ENCODE measurements at regions not wholly inside any gene's neighbourhood (a gene's known extent, or its start where the extent isn't known, plus 50 kb on each side); places are given as distances from the start of the nearest gene placed in this dataset.
"Not testable (repeated sequence)": the region's sequence is repeated elsewhere in the genome, so short reads cannot be mapped to it uniquely, and the experiment has no call there.

DNA sequence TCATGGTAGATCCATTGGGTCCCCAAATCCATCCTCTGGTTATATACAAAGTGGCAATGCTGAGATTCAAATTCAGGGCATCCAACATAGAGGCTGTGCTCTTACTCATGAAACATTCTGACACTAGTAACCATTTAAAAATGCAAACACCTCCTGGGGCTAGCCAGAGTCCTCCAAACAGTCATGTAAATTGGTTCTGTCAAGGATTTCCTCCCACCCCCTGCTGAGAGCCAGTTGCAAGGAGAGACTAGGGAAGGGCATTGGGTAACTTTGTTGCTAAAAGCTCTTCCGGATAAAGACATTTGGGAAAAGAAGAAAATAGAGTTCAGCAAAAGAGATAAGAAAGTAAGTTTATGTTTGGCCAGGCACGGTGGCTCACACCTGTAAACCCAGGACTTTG is 58.3 kb downstream of the ART5 start:
- H3K9ac ChIP-seq (ENCODE audit: low read depth, low read length, poor library complexity, severe bottlenecking); H3K9me2 ChIP-seq (replicated peaks; ENCODE audit: low read depth, low read length); H3K4me3 ChIP-seq (ENCODE audit: low read length, poor library complexity, severe bottlenecking); H3K9me3 ChIP-seq (ENCODE audit: insufficient read depth, low read depth, low read length); H4K20me1 ChIP-seq (ENCODE audit: insufficient read depth, low read length, poor library complexity, severe bottlenecking); H3K36me3 ChIP-seq (ENCODE audit: insufficient read depth, low read length); H3K4me1 ChIP-seq (ENCODE audit: insufficient read depth, low read length, poor library complexity, severe bottlenecking); H3K27me3 ChIP-seq (ENCODE audit: insufficient read depth, low read length, poor library complexity, severe bottlenecking); H3F3A ChIP-seq (ENCODE audit: low read depth); H2AFZ ChIP-seq (ENCODE audit: low read length); H3K79me2 ChIP-seq (ENCODE audit: insufficient read depth, low read length); H3K4me2 ChIP-seq (ENCODE audit: low read depth, low read length, poor library complexity, severe bottlenecking): not testable (repeated sequence)

DNA sequence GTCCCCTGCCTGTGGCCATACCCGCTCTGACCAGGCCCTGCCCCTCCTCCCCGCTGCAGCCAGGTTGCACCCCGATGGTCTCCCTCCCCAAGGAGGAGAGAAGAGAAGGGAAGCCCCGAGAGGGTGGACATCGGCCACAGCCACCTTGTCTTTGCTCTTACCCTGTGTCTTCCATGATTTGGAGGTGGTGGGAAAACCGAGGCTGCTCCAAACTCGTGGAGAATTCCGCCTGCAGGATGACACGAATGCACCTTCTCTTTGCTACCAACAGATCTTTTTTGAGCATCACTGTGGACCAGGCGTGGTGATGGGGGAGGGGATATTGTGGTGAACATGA is 60.4 kb downstream of the ART5 start:
- H3K79me2 ChIP-seq (ENCODE audit: insufficient read depth, low read length); H3K36me3 ChIP-seq (ENCODE audit: insufficient read depth, low read length); H2AFZ ChIP-seq (ENCODE audit: low read length); H4K20me1 ChIP-seq (ENCODE audit: insufficient read depth, low read length, poor library complexity, severe bottlenecking); H3K9me2 ChIP-seq (replicated peaks; ENCODE audit: low read depth, low read length); H3K4me1 ChIP-seq (ENCODE audit: insufficient read depth, low read length, poor library complexity, severe bottlenecking); H3K9me3 ChIP-seq (ENCODE audit: insufficient read depth, low read depth, low read length); H3K4me2 ChIP-seq (ENCODE audit: low read depth, low read length, poor library complexity, severe bottlenecking); H3K27me3 ChIP-seq (ENCODE audit: insufficient read depth, low read length, poor library complexity, severe bottlenecking); H3K4me3 ChIP-seq (ENCODE audit: low read length, poor library complexity, severe bottlenecking); H3K9ac ChIP-seq (ENCODE audit: low read depth, low read length, poor library complexity, severe bottlenecking); H3F3A ChIP-seq (ENCODE audit: low read depth): not testable (repeated sequence)

DNA sequence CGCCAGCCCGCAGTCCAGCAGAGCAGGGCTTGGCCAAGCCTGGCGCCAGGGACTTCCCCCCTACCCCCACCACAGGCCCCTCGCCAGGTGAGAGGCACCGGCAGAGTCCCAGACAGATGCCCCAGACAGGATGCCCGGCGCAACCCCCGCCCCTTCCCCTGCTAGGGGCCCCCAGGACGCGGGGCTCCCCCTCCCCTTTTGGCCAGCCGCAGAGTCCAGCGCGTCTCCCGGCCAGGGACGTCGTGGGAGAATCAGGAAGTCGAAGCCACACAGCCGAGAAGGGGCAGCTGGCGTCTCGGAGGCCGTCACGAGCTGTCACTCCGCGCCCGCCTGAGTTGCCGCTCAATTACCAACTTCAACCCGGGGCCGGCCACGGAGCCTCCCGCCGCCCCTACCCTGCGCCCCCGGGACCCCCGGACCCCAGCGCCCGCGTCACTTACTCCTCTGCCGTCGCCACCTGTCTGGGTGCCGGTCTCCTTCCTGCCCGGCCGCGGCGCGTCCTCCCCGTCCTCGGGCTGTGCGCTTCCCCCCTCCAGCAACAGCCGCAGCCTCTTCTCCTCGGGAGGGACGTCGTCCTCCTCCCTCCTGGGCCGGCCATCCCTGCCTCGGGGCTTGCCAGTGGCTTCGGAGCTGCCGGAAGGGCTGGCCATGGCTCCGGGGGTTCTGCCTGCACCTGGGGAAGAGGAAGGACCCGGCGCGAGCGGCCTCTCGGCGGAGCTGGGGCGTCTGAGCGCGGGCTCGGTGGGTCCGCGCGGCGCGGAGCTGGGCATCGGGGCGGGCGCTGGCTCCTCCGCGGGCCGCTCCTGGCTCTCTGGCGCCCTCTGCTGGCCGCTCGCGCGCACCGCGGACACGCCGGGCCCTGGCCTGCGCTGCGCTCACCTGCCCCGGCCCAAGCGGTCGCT is 61.1 kb downstream of the ART5 start:
- H3K36me3 ChIP-seq (ENCODE audit: insufficient read depth, low read length); H3K9me2 ChIP-seq (replicated peaks; ENCODE audit: low read depth, low read length); H4K20me1 ChIP-seq (ENCODE audit: insufficient read depth, low read length, poor library complexity, severe bottlenecking); H3K4me1 ChIP-seq (ENCODE audit: insufficient read depth, low read length, poor library complexity, severe bottlenecking); H3K27me3 ChIP-seq (ENCODE audit: insufficient read depth, low read length, poor library complexity, severe bottlenecking); H3K79me2 ChIP-seq (ENCODE audit: insufficient read depth, low read length); H3K9me3 ChIP-seq (ENCODE audit: insufficient read depth, low read depth, low read length); H3K9ac ChIP-seq (ENCODE audit: low read depth, low read length, poor library complexity, severe bottlenecking); H3F3A ChIP-seq (ENCODE audit: low read depth): not testable (repeated sequence)
- H2AFZ ChIP-seq (ENCODE audit: low read length) = peak overlapping the region; percentile 60; the same call in 1 of the 2 replicates
- H3K4me3 ChIP-seq (ENCODE audit: low read length, poor library complexity, severe bottlenecking) = peak overlapping the region; percentile 55
- H3K4me2 ChIP-seq (ENCODE audit: low read depth, low read length, poor library complexity, severe bottlenecking) = peak overlapping the region; percentile 53
- TF ChIP-seq, protein P1, sequence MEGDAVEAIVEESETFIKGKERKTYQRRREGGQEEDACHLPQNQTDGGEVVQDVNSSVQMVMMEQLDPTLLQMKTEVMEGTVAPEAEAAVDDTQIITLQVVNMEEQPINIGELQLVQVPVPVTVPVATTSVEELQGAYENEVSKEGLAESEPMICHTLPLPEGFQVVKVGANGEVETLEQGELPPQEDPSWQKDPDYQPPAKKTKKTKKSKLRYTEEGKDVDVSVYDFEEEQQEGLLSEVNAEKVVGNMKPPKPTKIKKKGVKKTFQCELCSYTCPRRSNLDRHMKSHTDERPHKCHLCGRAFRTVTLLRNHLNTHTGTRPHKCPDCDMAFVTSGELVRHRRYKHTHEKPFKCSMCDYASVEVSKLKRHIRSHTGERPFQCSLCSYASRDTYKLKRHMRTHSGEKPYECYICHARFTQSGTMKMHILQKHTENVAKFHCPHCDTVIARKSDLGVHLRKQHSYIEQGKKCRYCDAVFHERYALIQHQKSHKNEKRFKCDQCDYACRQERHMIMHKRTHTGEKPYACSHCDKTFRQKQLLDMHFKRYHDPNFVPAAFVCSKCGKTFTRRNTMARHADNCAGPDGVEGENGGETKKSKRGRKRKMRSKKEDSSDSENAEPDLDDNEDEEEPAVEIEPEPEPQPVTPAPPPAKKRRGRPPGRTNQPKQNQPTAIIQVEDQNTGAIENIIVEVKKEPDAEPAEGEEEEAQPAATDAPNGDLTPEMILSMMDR (conservative IDR thresholded peaks at IDR 0.05; ENCODE audit: low read length) = peak; percentile 38

DNA sequence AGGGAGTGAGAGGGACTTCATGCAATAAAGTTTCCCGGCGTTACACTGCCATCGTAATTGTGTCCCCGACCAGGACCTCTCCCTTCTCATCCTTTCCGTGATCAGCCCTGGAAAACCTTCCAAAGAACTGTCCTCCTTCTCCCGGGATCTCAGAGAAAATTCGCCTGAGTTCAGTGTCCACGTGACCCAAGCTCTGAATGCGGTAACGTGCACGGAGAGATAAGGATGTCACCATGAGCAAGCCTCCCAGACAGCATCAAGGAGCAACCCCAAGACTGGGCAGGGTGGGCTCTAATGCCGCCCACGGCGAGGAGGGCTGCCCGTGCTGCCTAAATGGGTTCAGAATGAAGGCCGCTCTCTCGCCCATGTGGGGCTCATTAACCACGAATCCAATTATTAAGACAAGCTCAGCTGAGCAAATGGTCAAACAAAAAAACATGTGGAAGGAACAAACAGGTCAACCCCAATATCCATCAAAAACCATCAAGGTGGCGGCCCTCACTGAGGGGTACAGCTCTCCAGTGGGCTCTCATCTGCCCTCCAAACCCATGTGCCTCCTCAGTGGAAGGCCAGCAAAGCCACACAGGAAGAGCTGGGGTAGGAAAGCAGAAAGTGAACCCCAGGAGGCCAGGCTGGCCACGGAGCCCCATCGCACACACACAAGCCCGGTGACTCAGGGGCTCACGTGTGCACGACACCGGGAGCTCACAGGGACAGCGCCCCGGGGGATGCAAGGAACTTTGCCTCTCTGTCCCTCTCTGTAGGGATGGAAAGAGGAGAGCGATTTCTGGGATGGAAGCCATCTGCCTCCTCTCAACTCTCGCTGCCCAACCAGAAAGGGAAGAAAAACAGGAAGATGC is 62.0 kb downstream of the ART5 start:
- not testable (repeated sequence) for H3F3A ChIP-seq (ENCODE audit: low read depth); H3K79me2 ChIP-seq (ENCODE audit: insufficient read depth, low read length); H3K36me3 ChIP-seq (ENCODE audit: insufficient read depth, low read length); H3K27me3 ChIP-seq (ENCODE audit: insufficient read depth, low read length, poor library complexity, severe bottlenecking); H3K4me1 ChIP-seq (ENCODE audit: insufficient read depth, low read length, poor library complexity, severe bottlenecking); H3K9me2 ChIP-seq (replicated peaks; ENCODE audit: low read depth, low read length); H3K4me2 ChIP-seq (ENCODE audit: low read depth, low read length, poor library complexity, severe bottlenecking); H3K9me3 ChIP-seq (ENCODE audit: insufficient read depth, low read depth, low read length); H4K20me1 ChIP-seq (ENCODE audit: insufficient read depth, low read length, poor library complexity, severe bottlenecking); H3K9ac ChIP-seq (ENCODE audit: low read depth, low read length, poor library complexity, severe bottlenecking); H3K4me3 ChIP-seq (ENCODE audit: low read length, poor library complexity, severe bottlenecking); H2AFZ ChIP-seq (ENCODE audit: low read length)

DNA sequence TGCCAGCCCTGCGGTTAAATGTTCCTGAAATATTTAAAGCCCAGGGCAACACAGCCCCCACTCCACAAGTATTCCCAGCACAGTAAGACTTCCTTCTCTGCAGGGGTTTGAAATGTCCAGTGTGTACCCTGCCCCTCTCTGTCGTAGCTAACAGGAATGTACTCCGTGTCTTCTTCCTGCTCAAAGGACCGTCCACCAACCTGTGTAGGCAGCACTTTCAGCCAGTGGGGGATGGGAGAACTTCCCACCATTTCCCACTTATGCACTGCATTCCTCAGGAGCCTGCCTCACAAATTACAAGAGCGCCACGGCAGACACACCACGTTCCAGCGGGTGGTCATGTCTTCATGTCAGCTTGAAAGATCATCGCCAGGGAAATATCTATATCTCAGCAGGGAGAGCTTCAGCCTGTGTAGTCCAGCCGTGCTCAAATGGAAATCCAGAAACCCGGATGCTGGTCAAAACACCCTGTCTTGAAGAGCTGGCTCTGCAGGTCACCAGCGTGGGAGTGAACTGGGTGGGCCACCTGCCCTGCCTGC is 65.7 kb downstream of the ART5 start:
- not testable (repeated sequence) for H3K36me3 ChIP-seq (ENCODE audit: insufficient read depth, low read length); H3K4me3 ChIP-seq (ENCODE audit: low read length, poor library complexity, severe bottlenecking); H3K9me3 ChIP-seq (ENCODE audit: insufficient read depth, low read depth, low read length); H3F3A ChIP-seq (ENCODE audit: low read depth); H2AFZ ChIP-seq (ENCODE audit: low read length); H3K9me2 ChIP-seq (replicated peaks; ENCODE audit: low read depth, low read length); H4K20me1 ChIP-seq (ENCODE audit: insufficient read depth, low read length, poor library complexity, severe bottlenecking); H3K27me3 ChIP-seq (ENCODE audit: insufficient read depth, low read length, poor library complexity, severe bottlenecking); H3K4me2 ChIP-seq (ENCODE audit: low read depth, low read length, poor library complexity, severe bottlenecking); H3K79me2 ChIP-seq (ENCODE audit: insufficient read depth, low read length); H3K4me1 ChIP-seq (ENCODE audit: insufficient read depth, low read length, poor library complexity, severe bottlenecking); H3K9ac ChIP-seq (ENCODE audit: low read depth, low read length, poor library complexity, severe bottlenecking)

DNA sequence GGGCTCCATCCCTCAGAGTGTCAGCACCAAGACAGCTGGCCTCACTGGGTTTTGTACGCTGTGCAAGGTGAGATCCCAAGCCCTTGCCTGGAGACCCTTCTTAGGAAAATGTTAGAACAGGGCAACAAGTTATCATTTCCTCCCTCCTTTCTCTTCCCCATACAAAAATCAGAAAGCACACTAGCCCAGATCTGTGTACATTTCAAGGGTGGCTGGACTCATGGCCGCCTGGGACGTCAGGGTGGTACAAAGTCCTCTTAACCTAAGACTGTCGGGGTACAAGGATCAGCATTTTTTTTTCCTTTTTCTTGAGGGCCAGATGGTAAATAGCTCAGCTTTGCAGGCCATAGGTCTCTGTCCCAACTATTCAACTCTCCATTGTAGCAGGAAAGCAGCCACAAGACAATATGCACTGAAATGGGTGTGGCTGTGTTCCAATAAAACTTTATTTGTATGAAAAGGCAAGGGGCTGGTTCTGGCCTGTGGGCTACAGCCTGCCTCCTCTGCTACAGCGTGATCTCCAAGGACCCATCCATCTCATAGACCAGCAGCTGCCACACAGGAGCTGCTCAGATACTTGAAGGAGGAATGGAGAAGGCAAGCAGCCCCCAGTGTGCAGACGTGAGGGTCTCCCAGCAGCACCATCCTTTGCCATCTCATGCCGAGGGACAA is 68.7 kb downstream of the ART5 start:
- H3F3A ChIP-seq (ENCODE audit: low read depth); H3K9me2 ChIP-seq (replicated peaks; ENCODE audit: low read depth, low read length); H4K20me1 ChIP-seq (ENCODE audit: insufficient read depth, low read length, poor library complexity, severe bottlenecking); H3K4me1 ChIP-seq (ENCODE audit: insufficient read depth, low read length, poor library complexity, severe bottlenecking); H3K79me2 ChIP-seq (ENCODE audit: insufficient read depth, low read length); H3K36me3 ChIP-seq (ENCODE audit: insufficient read depth, low read length); H3K4me3 ChIP-seq (ENCODE audit: low read length, poor library complexity, severe bottlenecking); H3K9me3 ChIP-seq (ENCODE audit: insufficient read depth, low read depth, low read length); H3K9ac ChIP-seq (ENCODE audit: low read depth, low read length, poor library complexity, severe bottlenecking); H3K27me3 ChIP-seq (ENCODE audit: insufficient read depth, low read length, poor library complexity, severe bottlenecking); H2AFZ ChIP-seq (ENCODE audit: low read length); H3K4me2 ChIP-seq (ENCODE audit: low read depth, low read length, poor library complexity, severe bottlenecking): not testable (repeated sequence)

Data from Loucy (cell line).